Left ventricle myocardium superior (tissue), 1 donor: ENCODE measurements at regions not wholly inside any gene's neighbourhood (a gene's known extent, or its start where the extent isn't known, plus 50 kb on each side); places are given as distances from the start of the nearest gene placed in this dataset.
"Not testable (repeated sequence)": the region's sequence is repeated elsewhere in the genome, so short reads cannot be mapped to it uniquely, and the experiment has no call there.

Experiments
- ATAC-seq: fragments of 200-7000 bp; cut with Tn5 transposase; one replicate; pipeline ENCODE4 v1.9.1; 2020; ENCODE audit warnings: mild to moderate bottlenecking, moderate library complexity
- DNase-seq: peaks from one replicate; pipeline ENCODE4 v3.0.0-alpha.2; 2020
- intact Hi-C: fragments of 100-400 bp; cut with micrococcal nuclease; formaldehyde crosslinking; loops from one replicate; pipeline ENCODE4 v1.11.0; 2022
- donor health status: DM: no; HTN: yes; CAD: no; lungs with severe emphysema.

GRCh38 chr2:223475901-223476300, 126.3 kb downstream of the SCG2 start:
- no peak for DNase-seq
- intact Hi-C loops: no loop called here
- no peak for ATAC-seq

- ATAC-seq (no peak), DNase-seq (no peak)
- intact Hi-C loops: no loop called here
Measured at GRCh38 chr2:223477318-223477717, 124.8 kb downstream of the SCG2 start.

GRCh38 chr2:223481486-223481885, 120.7 kb downstream of the SCG2 start:
- intact Hi-C loops: no loop called here
- no peak for ATAC-seq

GRCh38 chr2:223486751-223487150, 115.4 kb downstream of the SCG2 start:
- no peak for ATAC-seq

More at GRCh38 chr2:223481486-223481885, 120.7 kb downstream of the SCG2 start:
- no peak for DNase-seq

GRCh38 chr2:223487214-223487846, 114.8 kb downstream of the SCG2 start:
- intact Hi-C loops: no loop called here
- DNase-seq (no peak), ATAC-seq (no peak)

More at GRCh38 chr2:223486751-223487150, 115.4 kb downstream of the SCG2 start:
- DNase-seq: no peak
- intact Hi-C loops: no loop called here

GRCh38 chr2:223488814-223489213, 113.3 kb downstream of the SCG2 start:
- intact Hi-C loops: no loop called here
- no peak for DNase-seq
- ATAC-seq: no peak

GRCh38 chr2:223494496-223494895, 107.7 kb downstream of the SCG2 start:
- no peak for ATAC-seq

GRCh38 chr2:223494942-223495341, 107.2 kb downstream of the SCG2 start:
- intact Hi-C loops: no loop called here
- DNase-seq (no peak), ATAC-seq (no peak)

More at GRCh38 chr2:223494496-223494895, 107.7 kb downstream of the SCG2 start:
- no peak for DNase-seq
- intact Hi-C loops: no loop called here

GRCh38 chr2:223496853-223497252, 105.3 kb downstream of the SCG2 start:
- ATAC-seq, DNase-seq, intact Hi-C loops: not testable (repeated sequence)

- intact Hi-C loops: no loop called here
- ATAC-seq: no peak
- no peak for DNase-seq
Measured at GRCh38 chr2:223500709-223501108, 101.5 kb downstream of the SCG2 start.

- ATAC-seq: no peak
Measured at GRCh38 chr2:223501641-223502040, 100.5 kb downstream of the SCG2 start.

GRCh38 chr2:223503746-223504145, 98.4 kb downstream of the SCG2 start:
- intact Hi-C loops: no loop called here
- ATAC-seq (no peak), DNase-seq (no peak)

More at GRCh38 chr2:223501641-223502040, 100.5 kb downstream of the SCG2 start:
- intact Hi-C loops: no loop called here
- no peak for DNase-seq

GRCh38 chr2:223508372-223508771, 93.8 kb downstream of the SCG2 start:
- ATAC-seq: no peak
- no peak for DNase-seq
- intact Hi-C loops: no loop called here

GRCh38 chr2:223510713-223511112, 91.4 kb downstream of the SCG2 start:
- DNase-seq: no peak
- no peak for ATAC-seq
- intact Hi-C loops: no loop called here

- ATAC-seq: no peak
- intact Hi-C loops: no loop called here
- no peak for DNase-seq
Measured at GRCh38 chr2:223511168-223511567, 91.0 kb downstream of the SCG2 start.

GRCh38 chr2:223513771-223514455, 88.2 kb downstream of the SCG2 start:
- ATAC-seq (no peak), DNase-seq (no peak)
- intact Hi-C loops: no loop called here

- intact Hi-C loops: no loop called here
- ATAC-seq: no peak
- no peak for DNase-seq
Measured at GRCh38 chr2:223519471-223519870, 82.7 kb downstream of the SCG2 start.

- no peak for ATAC-seq
- no peak for DNase-seq
- intact Hi-C loops: no loop called here
Measured at GRCh38 chr2:223522796-223523195, 79.4 kb downstream of the SCG2 start.

- no peak for ATAC-seq
- DNase-seq: no peak
- intact Hi-C loops: no loop called here
Measured at GRCh38 chr2:223523551-223524001, 78.6 kb downstream of the SCG2 start.

- intact Hi-C loops: no loop called here
- ATAC-seq: no peak
- no peak for DNase-seq
Measured at GRCh38 chr2:223524066-223524465, 78.1 kb downstream of the SCG2 start.

GRCh38 chr2:223526106-223526505, 76.1 kb downstream of the SCG2 start:
- no peak for DNase-seq
- intact Hi-C loops: no loop called here
- ATAC-seq: peak; percentile 97
